ENCODE measurements at regions not wholly inside any gene's neighbourhood (a gene's known extent, or its start where the extent isn't known, plus 50 kb on each side); places are given as distances from the start of the nearest gene placed in this dataset.

- Histone ChIP-seq H3F3A (ENCODE audit: insufficient read depth) (no peaks in the 10 kb centered on the region), H4K20me1 (ENCODE audit: insufficient read depth) (no peaks in the 10 kb centered on the region), H3K4me2 (ENCODE audit: unreplicated experiment) (no peak overlapping the region), H3K9me2 (ENCODE audit: insufficient read depth) (peaks cover 6% of the 10 kb centered on the region; the same call in 1 of the 2 replicates), H3K36me3 (ENCODE audit: low read depth) (no peaks in the 10 kb centered on the region), H3K79me2 (ENCODE audit: insufficient read depth) (no peaks in the 10 kb centered on the region), H3K4me3 (no peak overlapping the region), H3K9me3 (ENCODE audit: low read depth) (no peaks in the 10 kb centered on the region), H3K27ac (no peak overlapping the region), H2AFZ (no peak overlapping the region), H3K4me1 (ENCODE audit: insufficient read depth) (no peaks in the 10 kb centered on the region), H3K27me3 (replicated peaks; ENCODE audit: insufficient read depth) (no peaks in the 10 kb centered on the region), H3K9ac (no peak overlapping the region)
- in situ Hi-C loops (cut with MboI): no loop called here
- TF ChIP-seq EZH2phosphoT487 (IDR thresholded peaks at IDR 0.05; ENCODE audit: insufficient read depth, low read depth) (no peak), EZH2 (IDR thresholded peaks at IDR 0.05; ENCODE audit: insufficient read depth, poor library complexity, severe bottlenecking) (no peak)
- 28 to 30% methylated on average over 2 of the region's 2 CpGs for WGBS, 2 experiments (ENCODE audit: low coverage in 1 of 2, low lambda C conversion rate in 2 of 2, missing lambda C conversion rate in 2 of 2)
- no peak for DNase-seq
These were observed 397.6 kb downstream of the GBE1 start for GRCh38 chr3:81363816-81364215.

DNA sequence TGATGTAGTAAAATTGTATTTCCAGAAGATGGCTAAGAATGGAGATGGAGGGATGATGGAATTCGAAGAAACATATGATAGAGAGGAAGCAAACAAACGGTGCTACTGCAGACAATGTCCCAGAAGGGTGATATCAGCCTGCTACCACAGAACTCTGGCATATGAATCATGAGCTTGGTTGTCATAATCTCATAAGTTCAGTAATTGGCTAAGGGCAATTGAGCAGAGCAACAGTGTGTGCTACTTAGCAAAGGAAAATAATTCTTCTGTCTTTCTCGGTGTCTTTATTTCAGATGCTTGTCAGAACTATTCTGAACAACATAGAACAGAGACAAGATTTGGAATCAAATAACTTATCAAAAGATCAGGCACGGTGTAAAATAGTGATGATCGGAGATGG lies 407.3 kb downstream of the GBE1 start:
- no peaks in the 10 kb centered on the region for H3K9me2 ChIP-seq (ENCODE audit: insufficient read depth)
- peak; percentile 22 for DNase-seq
- 58 to 63% methylated on average over 5 of the region's 5 CpGs for WGBS, 2 experiments (ENCODE audit: low coverage in 1 of 2, low lambda C conversion rate in 2 of 2, missing lambda C conversion rate in 2 of 2)
- H3K27me3 ChIP-seq (replicated peaks; ENCODE audit: insufficient read depth): no peaks in the 10 kb centered on the region
- H3K4me3 ChIP-seq: no peak overlapping the region
- 0 out of 2 replicates have a peak overlapping the region, but pooled peaks have one; percentile 12 for H2AFZ ChIP-seq
- no peak overlapping the region for H3K4me2 ChIP-seq (ENCODE audit: unreplicated experiment)
- H3K9me3 ChIP-seq (ENCODE audit: low read depth): no peaks in the 10 kb centered on the region
- H4K20me1 ChIP-seq (ENCODE audit: insufficient read depth): no peaks in the 10 kb centered on the region
- no peaks in the 10 kb centered on the region for H3K36me3 ChIP-seq (ENCODE audit: low read depth)
- no peaks in the 10 kb centered on the region for H3F3A ChIP-seq (ENCODE audit: insufficient read depth)
- no peaks in the 10 kb centered on the region for H3K79me2 ChIP-seq (ENCODE audit: insufficient read depth)
- H3K27ac ChIP-seq: no peak overlapping the region
- in situ Hi-C loops (cut with MboI): no loop called here
- no peak for TF ChIP-seq EZH2phosphoT487 (IDR thresholded peaks at IDR 0.05; ENCODE audit: insufficient read depth, low read depth)
- TF ChIP-seq EZH2 (IDR thresholded peaks at IDR 0.05; ENCODE audit: insufficient read depth, poor library complexity, severe bottlenecking): no peak
- no peaks in the 10 kb centered on the region for H3K4me1 ChIP-seq (ENCODE audit: insufficient read depth)
- no peak overlapping the region for H3K9ac ChIP-seq

GRCh38 chr3:81352867-81353266 lies 408.6 kb downstream of the GBE1 start:
- Histone ChIP-seq H4K20me1 (ENCODE audit: insufficient read depth) (no peaks in the 10 kb centered on the region), H3K9me2 (ENCODE audit: insufficient read depth) (no peaks in the 10 kb centered on the region), H3K36me3 (ENCODE audit: low read depth) (no peaks in the 10 kb centered on the region), H3F3A (ENCODE audit: insufficient read depth) (no peaks in the 10 kb centered on the region), H3K79me2 (ENCODE audit: insufficient read depth) (no peaks in the 10 kb centered on the region), H2AFZ (no peak overlapping the region), H3K4me2 (ENCODE audit: unreplicated experiment) (no peak overlapping the region), H3K4me3 (no peak overlapping the region), H3K27me3 (replicated peaks; ENCODE audit: insufficient read depth) (no peaks in the 10 kb centered on the region), H3K9me3 (ENCODE audit: low read depth) (no peaks in the 10 kb centered on the region), H3K9ac (no peak overlapping the region), H3K27ac (no peak overlapping the region), H3K4me1 (ENCODE audit: insufficient read depth) (no peaks in the 10 kb centered on the region)
- in situ Hi-C loops (cut with MboI): no loop called here
- DNase-seq: peak; percentile 49
- WGBS, 2 experiments (ENCODE audit: low coverage in 1 of 2, low lambda C conversion rate in 2 of 2, missing lambda C conversion rate in 2 of 2): 40 to 55% methylated on average over 3 of the region's 3 CpGs
- TF ChIP-seq EZH2 (IDR thresholded peaks at IDR 0.05; ENCODE audit: insufficient read depth, poor library complexity, severe bottlenecking) (no peak), EZH2phosphoT487 (IDR thresholded peaks at IDR 0.05; ENCODE audit: insufficient read depth, low read depth) (no peak)

- Histone ChIP-seq H3K4me3 (no peak overlapping the region), H3K9me3 (ENCODE audit: low read depth) (no peaks in the 10 kb centered on the region), H3K79me2 (ENCODE audit: insufficient read depth) (no peaks in the 10 kb centered on the region), H3K4me2 (ENCODE audit: unreplicated experiment) (no peak overlapping the region), H3K27me3 (replicated peaks; ENCODE audit: insufficient read depth) (no peaks in the 10 kb centered on the region), H3F3A (ENCODE audit: insufficient read depth) (no peaks in the 10 kb centered on the region), H2AFZ (no peak overlapping the region), H3K9ac (no peak overlapping the region), H3K9me2 (ENCODE audit: insufficient read depth) (no peaks in the 10 kb centered on the region), H3K4me1 (ENCODE audit: insufficient read depth) (no peaks in the 10 kb centered on the region), H3K36me3 (ENCODE audit: low read depth) (no peaks in the 10 kb centered on the region), H3K27ac (no peak overlapping the region), H4K20me1 (ENCODE audit: insufficient read depth) (no peaks in the 10 kb centered on the region)
- TF ChIP-seq EZH2 (IDR thresholded peaks at IDR 0.05; ENCODE audit: insufficient read depth, poor library complexity, severe bottlenecking) (no peak), EZH2phosphoT487 (IDR thresholded peaks at IDR 0.05; ENCODE audit: insufficient read depth, low read depth) (no peak)
- DNase-seq: no peak
- in situ Hi-C loops (cut with MboI): no loop called here
- WGBS, 2 experiments (ENCODE audit: low coverage in 1 of 2, low lambda C conversion rate in 2 of 2, missing lambda C conversion rate in 2 of 2): 37 to 41% methylated on average over 4 of the region's 4 CpGs
These were observed 411.6 kb downstream of the GBE1 start for GRCh38 chr3:81349816-81350340.
